NB4 (cell line): ENCODE measurements at regions not wholly inside any gene's neighbourhood (a gene's known extent, or its start where the extent isn't known, plus 50 kb on each side); places are given as distances from the start of the nearest gene placed in this dataset.

ENCODE experiments used
- CTCF ChIP-seq: IDR thresholded peaks from one replicate; pipeline ENCODE4 v1.5.1; 2012; ENCODE audit warnings: low read depth, low read length
- MAX ChIP-seq: IDR thresholded peaks from 2 replicates; pipeline ENCODE4 v1.6.1; 2011; ENCODE audit warnings: low read depth, low read length
- POLR2A ChIP-seq: IDR thresholded peaks from 2 replicates; pipeline ENCODE4 v1.6.1; 2011; ENCODE audit warnings: mild to moderate bottlenecking; ENCODE audit not compliant: insufficient read length; ENCODE audit errors: extremely low read depth

- TF ChIP-seq POLR2A (no peak), CTCF (no peak), MAX (no peak)
Measured at GRCh38 chr17:63136369-63137012, 170.5 kb downstream of the TANC2 start.
